Loucy (cell line): ENCODE measurements at regions not wholly inside any gene's neighbourhood (a gene's known extent, or its start where the extent isn't known, plus 50 kb on each side); places are given as distances from the start of the nearest gene placed in this dataset.

Source experiments
- H2AFZ ChIP-seq: fragments of 200-600 bp; sonication (generic); 2 replicates; pipeline ENCODE4 v1.6.0; 2016; ENCODE audit warnings: antibody characterized with exemption, mild to moderate bottlenecking, low read length, moderate library complexity
- H3F3A ChIP-seq: fragments of 200-600 bp; 2 replicates; pipeline ENCODE4 v1.6.0; 2016; ENCODE audit warnings: antibody characterized with exemption, low read depth, mild to moderate bottlenecking
- H3K27me3 ChIP-seq: fragments of 200-600 bp; sonication (generic); 2 replicates; pipeline ENCODE4 v1.6.1; 2014; ENCODE audit warnings: low read length, mild to moderate bottlenecking; ENCODE audit not compliant: insufficient read depth, poor library complexity, severe bottlenecking
- H3K36me3 ChIP-seq: fragments of 200-600 bp; sonication (generic); 2 replicates; pipeline ENCODE4 v1.6.1; 2016; ENCODE audit warnings: low read length; ENCODE audit not compliant: insufficient read depth
- H3K4me1 ChIP-seq: fragments of 200-600 bp; sonication (generic); 2 replicates; pipeline ENCODE4 v1.5.1; 2014; ENCODE audit warnings: low read length, mild to moderate bottlenecking; ENCODE audit not compliant: insufficient read depth, poor library complexity, severe bottlenecking
- H3K4me2 ChIP-seq: fragments of 200-600 bp; sonication (generic); 2 replicates; pipeline ENCODE4 v1.6.0; 2014; ENCODE audit warnings: antibody characterized with exemption, low read length, low read depth, mild to moderate bottlenecking; ENCODE audit not compliant: poor library complexity, severe bottlenecking
- H3K4me3 ChIP-seq: fragments of 200-600 bp; sonication (generic); 2 replicates; pipeline ENCODE4 v1.5.1; 2014; ENCODE audit warnings: low read length, mild to moderate bottlenecking, mixed read lengths; ENCODE audit not compliant: poor library complexity, severe bottlenecking
- H3K79me2 ChIP-seq: fragments of 200-600 bp; sonication (generic); 2 replicates; pipeline ENCODE4 v1.6.1; 2014; ENCODE audit warnings: low read length; ENCODE audit not compliant: insufficient read depth
- H3K9ac ChIP-seq: fragments of 200-600 bp; sonication (generic); 2 replicates; pipeline ENCODE4 v1.6.0; 2014; ENCODE audit warnings: mild to moderate bottlenecking, low read depth, low read length, moderate library complexity; ENCODE audit not compliant: poor library complexity, severe bottlenecking
- H3K9me2 ChIP-seq: fragments of 200-600 bp; sonication (generic); replicated peaks from 2 replicates; pipeline ENCODE4 v1.6.1; 2016; ENCODE audit warnings: low read depth, low read length, mixed read lengths
- H3K9me3 ChIP-seq: fragments of 200-600 bp; sonication (generic); 2 replicates; pipeline ENCODE4 v1.6.1; 2014; ENCODE audit warnings: mild to moderate bottlenecking, antibody characterized with exemption, low read length, low read depth; ENCODE audit not compliant: insufficient read depth
- H4K20me1 ChIP-seq: fragments of 200-600 bp; sonication (generic); 2 replicates; pipeline ENCODE4 v1.6.0; 2014; ENCODE audit warnings: antibody characterized with exemption, low read length, mild to moderate bottlenecking; ENCODE audit not compliant: insufficient read depth, poor library complexity, severe bottlenecking
- CTCF ChIP-seq: fragments of 200-600 bp; sonication (generic); conservative IDR thresholded peaks from 2 replicates; pipeline ENCODE4 v1.5.1; 2014; ENCODE audit warnings: mild to moderate bottlenecking, antibody characterized with exemption, low read length
- EZH2phosphoT487 ChIP-seq: fragments of 200-600 bp; IDR thresholded peaks from 2 replicates; pipeline ENCODE4 v1.6.1; 2018; ENCODE audit warnings: antibody characterized with exemption, mild to moderate bottlenecking, moderate library complexity, borderline replicate concordance

GRCh38 chrX:7409866-7410265 is 261.9 kb upstream of the PUDP start:
- no peak overlapping the region for H2AFZ ChIP-seq
- H3K9me3 ChIP-seq, result no peaks in the 10 kb centered on the region
- no peaks in the 10 kb centered on the region for H4K20me1 ChIP-seq
- no peaks in the 10 kb centered on the region for H3K27me3 ChIP-seq
- H3K9me2 ChIP-seq, result no peaks in the 10 kb centered on the region
- no peaks in the 10 kb centered on the region for H3K4me1 ChIP-seq
- H3F3A ChIP-seq, result no peaks in the 10 kb centered on the region
- TF ChIP-seq CTCF (no peak), EZH2phosphoT487 (no peak)
- no peaks in the 10 kb centered on the region for H3K79me2 ChIP-seq
- no peaks in the 10 kb centered on the region for H3K36me3 ChIP-seq
- no peak overlapping the region for H3K4me3 ChIP-seq
- H3K9ac ChIP-seq, result no peak overlapping the region
- H3K4me2 ChIP-seq, result no peak overlapping the region

GRCh38 chrX:7399373-7399772 is 251.4 kb upstream of the PUDP start:
- no peaks in the 10 kb centered on the region for H3K9me3 ChIP-seq
- H3F3A ChIP-seq, result no peaks in the 10 kb centered on the region
- no peaks in the 10 kb centered on the region for H3K36me3 ChIP-seq
- H4K20me1 ChIP-seq, result no peaks in the 10 kb centered on the region
- no peaks in the 10 kb centered on the region for H3K27me3 ChIP-seq
- no peak for TF ChIP-seq CTCF
- no peak for TF ChIP-seq EZH2phosphoT487
- no peak overlapping the region for H2AFZ ChIP-seq
- no peak overlapping the region for H3K9ac ChIP-seq
- no peaks in the 10 kb centered on the region for H3K4me1 ChIP-seq
- no peak overlapping the region for H3K4me3 ChIP-seq
- no peaks in the 10 kb centered on the region for H3K79me2 ChIP-seq
- H3K4me2 ChIP-seq, result no peak overlapping the region
- H3K9me2 ChIP-seq, result no peaks in the 10 kb centered on the region

- Histone ChIP-seq H3K4me1 (no peaks in the 10 kb centered on the region), H3K4me2 (no peak overlapping the region), H3K9me3 (no peaks in the 10 kb centered on the region), H3K36me3 (no peaks in the 10 kb centered on the region), H3K79me2 (no peaks in the 10 kb centered on the region), H3F3A (no peaks in the 10 kb centered on the region), H4K20me1 (no peaks in the 10 kb centered on the region), H3K4me3 (no peak overlapping the region), H3K9ac (no peak overlapping the region), H3K27me3 (no peaks in the 10 kb centered on the region), H3K9me2 (no peaks in the 10 kb centered on the region), H2AFZ (no peak overlapping the region)
- TF ChIP-seq CTCF, result no peak
- TF ChIP-seq EZH2phosphoT487, result no peak
Measured at GRCh38 chrX:7390441-7390840, 242.5 kb upstream of the PUDP start.
